ENCODE measurements at regions not wholly inside any gene's neighbourhood (a gene's known extent, or its start where the extent isn't known, plus 50 kb on each side); places are given as distances from the start of the nearest gene placed in this dataset.

DNA sequence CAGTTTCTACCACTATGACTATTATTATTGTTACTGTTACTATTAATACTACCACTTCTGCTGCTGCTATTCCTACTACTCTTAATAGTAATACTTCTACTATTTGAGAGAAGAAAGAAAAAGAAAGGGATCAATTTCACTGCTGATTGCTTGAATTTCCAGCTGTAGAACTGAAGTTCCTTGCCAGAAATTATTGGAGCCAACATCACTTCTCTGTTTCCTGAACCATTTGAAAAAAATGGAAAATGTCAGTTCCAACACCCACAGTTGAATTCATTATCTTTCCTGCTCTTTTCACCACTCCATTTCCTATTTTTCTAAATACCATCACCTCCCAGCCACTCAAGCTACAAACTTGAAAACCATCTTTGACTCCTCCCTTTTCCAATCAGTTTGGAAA is 54.1 kb upstream of the PIK3C2G start:
- TF ChIP-seq POLR2AphosphoS5 (IDR thresholded peaks at IDR 0.05; ENCODE audit: low read depth, low read length), result no peak
- TF ChIP-seq TAF1 (IDR thresholded peaks at IDR 0.05; ENCODE audit: low read depth, low read length), result no peak
- TF ChIP-seq POLR2A (IDR thresholded peaks at IDR 0.05; ENCODE audit: low read depth, low read length), result no peak
- no peak for TF ChIP-seq SPI1 (IDR thresholded peaks at IDR 0.05; ENCODE audit: low read depth, low read length)
- TF ChIP-seq POU2F2 (IDR thresholded peaks at IDR 0.05; ENCODE audit: low read depth, low read length), result no peak

All from GM12891 (cell line).